Prostate gland (tissue), 2 donors: ENCODE measurements at regions not wholly inside any gene's neighbourhood (a gene's known extent, or its start where the extent isn't known, plus 50 kb on each side); places are given as distances from the start of the nearest gene placed in this dataset.

Source experiments
- CTCF ChIP-seq, 4 experiments: fragments of 200-600 bp in 2 of 4; fragments of 450-650 bp in 2 of 4; sonication (generic) in 2 of 4; IDR thresholded peaks; 1 replicate in 3 of 4; 2 replicates in 1 of 4; pipeline ENCODE4 v1.5.1; 2016 to 2019; ENCODE audit warnings: antibody characterized with exemption in 4 of 4, mild to moderate bottlenecking in 2 of 4, moderate library complexity in 2 of 4
- POLR2AphosphoS5 ChIP-seq: sonication (generic); formaldehyde crosslinking; IDR thresholded peaks from one replicate; pipeline ENCODE4 v1.6.1; 2017; ENCODE audit warnings: antibody characterized with exemption

GRCh38 chr4:97185233-97185632, 958.0 kb downstream of the STPG2 start:
- TF ChIP-seq CTCF (IDR thresholded peaks at IDR 0.05) (no peak), POLR2AphosphoS5 (no peak)
